IMR-90 (cell line): ENCODE measurements at regions not wholly inside any gene's neighbourhood (a gene's known extent, or its start where the extent isn't known, plus 50 kb on each side); places are given as distances from the start of the nearest gene placed in this dataset.

Experiments used
- ATAC-seq: fragments of 200-7000 bp; cut with Tn5 transposase; 2 replicates; pipeline ENCODE4 v1.9.1; 2020; ENCODE audit warnings: low read depth, mild to moderate bottlenecking, moderate library complexity
- BruUV-seq: library from RNA; stranded (reverse); fragments of 400-500 nt; replicated peaks from 2 replicates; lab custom pipeline; 2021; lab: Mats Ljungman, UMichigan
- CTCF ChIA-PET: fragments of 300-600 bp; formaldehyde crosslinking; extraction: SDS; loops from one replicate; lab custom pipeline; 2021; ENCODE audit warnings: antibody characterized with exemption; lab: Yijun Ruan, JAX
- POLR2A ChIA-PET: fragments of 300-600 bp; sonication (Branson Sonifier 250); formaldehyde crosslinking; loops from one replicate; lab custom pipeline; 2022; ENCODE audit warnings: antibody characterized with exemption; ENCODE audit not compliant: unreplicated experiment; lab: Charles Lee
- DNase-seq: peaks from one replicate; pipeline ENCODE4 v3.0.0; 2013
- H2AFZ ChIP-seq: replicated peaks from 2 replicates; pipeline ENCODE3; 2013; ENCODE audit warnings: low read length, mild to moderate bottlenecking; ENCODE audit not compliant: poor library complexity
- H2AK5ac ChIP-seq: 2 replicates; pipeline ENCODE4 v1.6.1; 2013; ENCODE audit warnings: low read depth, low read length, inconsistent platforms
- H2AK9ac ChIP-seq: replicated peaks from 2 replicates; pipeline ENCODE3; 2013; ENCODE audit warnings: mild to moderate bottlenecking, low read depth, low read length, moderate library complexity; ENCODE audit not compliant: poor library complexity
- H2BK120ac ChIP-seq: 2 replicates; pipeline ENCODE4 v1.6.1; 2013; ENCODE audit warnings: low read depth, low read length, inconsistent platforms
- H2BK15ac ChIP-seq: 3 replicates; pipeline ENCODE4 v1.6.1; 2013; ENCODE audit warnings: low read depth, low read length, inconsistent platforms
- H2BK20ac ChIP-seq: 2 replicates; pipeline ENCODE4 v1.6.1; 2013; ENCODE audit warnings: low read depth, mild to moderate bottlenecking, inconsistent platforms, low read length, moderate library complexity
- H2BK5ac ChIP-seq: 2 replicates; pipeline ENCODE4 v1.6.1; 2013; ENCODE audit warnings: mild to moderate bottlenecking, low read depth, low read length, inconsistent platforms; ENCODE audit not compliant: poor library complexity, severe bottlenecking
- H3K14ac ChIP-seq: replicated peaks from 2 replicates; pipeline ENCODE4 v1.6.1; 2013; ENCODE audit warnings: low read depth, low read length, inconsistent platforms
- H3K18ac ChIP-seq: 2 replicates; pipeline ENCODE4 v1.6.1; 2013; ENCODE audit warnings: low read depth, low read length, control low read depth
- H3K23ac ChIP-seq: 2 replicates; pipeline ENCODE4 v1.6.1; 2013; ENCODE audit warnings: low read depth, low read length, inconsistent platforms
- H3K27ac ChIP-seq: 2 replicates; pipeline ENCODE4 v1.5.1; 2013; ENCODE audit warnings: mild to moderate bottlenecking, control low read depth, low read length; ENCODE audit not compliant: insufficient read depth
- H3K27me3 ChIP-seq: 2 replicates; pipeline ENCODE4 v1.6.1; 2013; ENCODE audit warnings: low read length; ENCODE audit not compliant: control insufficient read depth, insufficient read depth
- H3K36me3 ChIP-seq: 2 replicates; pipeline ENCODE4 v1.6.1; 2013; ENCODE audit warnings: low read length, mixed read lengths; ENCODE audit not compliant: control insufficient read depth, insufficient read depth
- H3K4ac ChIP-seq: 2 replicates; pipeline ENCODE4 v1.6.1; 2013; ENCODE audit warnings: low read depth, low read length, inconsistent platforms
- H3K4me1 ChIP-seq: 2 replicates; pipeline ENCODE4 v1.6.1; 2013; ENCODE audit warnings: low read length, mixed read lengths; ENCODE audit not compliant: control insufficient read depth, insufficient read depth
- H3K4me2 ChIP-seq: 2 replicates; pipeline ENCODE4 v1.6.1; 2013; ENCODE audit warnings: low read depth, mild to moderate bottlenecking, control low read depth, low read length, moderate library complexity
- H3K4me3 ChIP-seq: 2 replicates; pipeline ENCODE4 v1.5.1; 2013; ENCODE audit warnings: low read depth, mild to moderate bottlenecking, control low read depth, low read length, moderate library complexity; ENCODE audit not compliant: insufficient read depth
- H3K56ac ChIP-seq: 2 replicates; pipeline ENCODE4 v1.6.1; 2013; ENCODE audit warnings: low read length, inconsistent platforms; ENCODE audit not compliant: insufficient read depth; ENCODE audit errors: extremely low read depth
- H3K79me1 ChIP-seq, 2 experiments: 2 replicates each; pipeline ENCODE4 v1.6.1; 2013; ENCODE audit warnings: low read length in 2 of 2, inconsistent platforms in 1 of 2, low read depth in 1 of 2
- H3K9ac ChIP-seq: 2 replicates; pipeline ENCODE4 v1.6.1; 2013; ENCODE audit warnings: low read depth, low read length, control low read depth
- H3K9me1 ChIP-seq: 2 replicates; pipeline ENCODE4 v1.6.1; 2013; ENCODE audit warnings: low read length, inconsistent platforms; ENCODE audit not compliant: insufficient read depth
- H3K9me3 ChIP-seq: 2 replicates; pipeline ENCODE4 v1.6.1; 2013; ENCODE audit warnings: low read length; ENCODE audit not compliant: control insufficient read depth, insufficient read depth
- H4K20me1 ChIP-seq: 2 replicates; pipeline ENCODE4 v1.6.1; 2013; ENCODE audit warnings: low read length, inconsistent platforms; ENCODE audit not compliant: insufficient read depth
- H4K5ac ChIP-seq: 2 replicates; pipeline ENCODE4 v1.6.1; 2013; ENCODE audit warnings: mild to moderate bottlenecking, low read depth, low read length, control low read depth
- H4K8ac ChIP-seq, 2 experiments: 2 replicates each; pipeline ENCODE4 v1.6.1; 2013; ENCODE audit warnings: low read depth in 2 of 2, low read length in 2 of 2, control low read depth in 1 of 2, inconsistent platforms in 1 of 2
- H4K91ac ChIP-seq: 2 replicates; pipeline ENCODE4 v1.6.1; 2013; ENCODE audit warnings: low read depth, low read length, inconsistent platforms; ENCODE audit not compliant: insufficient read depth
- BHLHE40 ChIP-seq: fragments of 150-350 bp; IDR thresholded peaks from 2 replicates; pipeline ENCODE4 v1.6.1; 2016; ENCODE audit warnings: mild to moderate bottlenecking, low read depth, low read length
- CEBPB ChIP-seq: IDR thresholded peaks from 2 replicates; pipeline ENCODE4 v1.6.1; 2012; ENCODE audit warnings: low read depth, low read length, improper control_type of control experiment
- CHD1 ChIP-seq: IDR thresholded peaks from 2 replicates; pipeline ENCODE4 v1.6.1; 2012; ENCODE audit warnings: low read depth, low read length, improper control_type of control experiment
- FOS ChIP-seq: fragments of 150-350 bp; IDR thresholded peaks from 2 replicates; pipeline ENCODE4 v1.6.1; 2016; ENCODE audit warnings: low read depth, low read length
- MAFK ChIP-seq: IDR thresholded peaks from 2 replicates; pipeline ENCODE4 v1.6.1; 2012; ENCODE audit warnings: low read depth, low read length, improper control_type of control experiment
- MAZ ChIP-seq: IDR thresholded peaks from 2 replicates; pipeline ENCODE4 v1.6.1; 2012; ENCODE audit warnings: low read depth, mild to moderate bottlenecking, low read length, improper control_type of control experiment, moderate library complexity, borderline replicate concordance
- MXI1 ChIP-seq: IDR thresholded peaks from 2 replicates; pipeline ENCODE4 v1.6.1; 2012; ENCODE audit warnings: low read depth, mild to moderate bottlenecking, low read length, moderate library complexity, borderline replicate concordance
- NFE2L2 ChIP-seq: fragments of 150-350 bp; IDR thresholded peaks from 2 replicates; pipeline ENCODE4 v1.6.1; 2016; ENCODE audit warnings: low read depth, mild to moderate bottlenecking, low read length
- POLR2A ChIP-seq: IDR thresholded peaks from 2 replicates; pipeline ENCODE4 v1.6.1; 2012; ENCODE audit warnings: mild to moderate bottlenecking, low read depth, low read length
- RAD21 ChIP-seq: IDR thresholded peaks from 2 replicates; pipeline ENCODE4 v1.6.1; 2012; ENCODE audit warnings: low read length, improper control_type of control experiment
- RCOR1 ChIP-seq: IDR thresholded peaks from 2 replicates; pipeline ENCODE4 v1.6.1; 2012; ENCODE audit warnings: mild to moderate bottlenecking, low read length, improper control_type of control experiment; ENCODE audit not compliant: insufficient replicate concordance
- RFX5 ChIP-seq: IDR thresholded peaks from 2 replicates; pipeline ENCODE4 v1.8.0; 2012; ENCODE audit warnings: low read depth, mild to moderate bottlenecking, low read length, moderate library complexity
- SMC3 ChIP-seq: fragments of 150-350 bp; IDR thresholded peaks from 2 replicates; pipeline ENCODE4 v1.6.1; 2016; ENCODE audit warnings: low read depth, mild to moderate bottlenecking, antibody characterized with exemption, low read length, moderate library complexity
- WGBS, 2 experiments: methylation state at CpG; one replicate each; pipeline versions ENCODE4 v1.1.5 to v1.1.7; 2013; ENCODE audit warnings: missing lambda C conversion rate in 2 of 2; ENCODE audit not compliant: insufficient read length in 1 of 2; ENCODE audit errors: extremely low coverage in 2 of 2; 5-methylcytosine and 5-hydroxymethylcytosine counted together
- dilution Hi-C: fragments of 300-500 bp; cut with HindIII; formaldehyde crosslinking; loops from one replicate; pipeline ENCODE4 v1.14.3; 2018; ENCODE audit warnings: low sequenced_read_pairs; ENCODE audit not compliant: unreplicated experiment
- in situ Hi-C: fragments of 300-500 bp; cut with MboI; formaldehyde crosslinking; loops from 3 replicates; pipeline ENCODE4 v1.14.3; 2019; ENCODE audit warnings: low sequenced_read_pairs, inconsistent platforms, mixed read lengths
- intact Hi-C: fragments of 100-400 bp; cut with micrococcal nuclease; formaldehyde crosslinking; loops from 2 replicates; pipeline ENCODE4 v1.10.0; 2022
- TF ChIP-seq, protein P1 (sequence below): fragments of 150-350 bp; IDR thresholded peaks from 2 replicates; pipeline ENCODE4 v1.6.1; 2016; ENCODE audit warnings: low read depth, mild to moderate bottlenecking, low read length, moderate library complexity, borderline replicate concordance
- TF ChIP-seq, protein P2 (sequence below): fragments of 150-350 bp; IDR thresholded peaks from 2 replicates; pipeline ENCODE4 v1.6.1; 2017; ENCODE audit warnings: mild to moderate bottlenecking, antibody characterized with exemption, low read length, low read depth
- TF ChIP-seq, protein P3 (sequence below): conservative IDR thresholded peaks from 2 replicates; pipeline ENCODE4 v1.5.1; 2012; ENCODE audit warnings: mild to moderate bottlenecking, low read depth, low read length, improper control_type of control experiment

DNA sequence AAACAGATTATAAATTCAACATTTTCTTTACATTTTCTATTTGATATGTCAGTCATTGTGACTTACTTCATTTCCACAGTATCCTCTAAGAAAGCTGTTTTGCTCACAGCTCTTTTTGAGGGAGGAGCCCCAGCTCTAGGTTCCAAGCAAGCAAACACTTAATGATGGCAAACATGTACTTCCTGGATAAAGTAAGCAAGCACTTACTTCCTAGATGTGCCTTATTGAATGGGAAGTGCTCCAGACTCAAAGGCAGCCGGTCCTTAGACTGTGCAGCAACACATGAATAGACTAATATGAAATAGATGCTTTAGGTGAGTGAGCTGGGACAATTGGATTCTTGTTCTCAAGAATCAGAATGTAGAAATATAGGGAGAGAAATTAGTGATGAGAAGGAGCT lies 2149.8 kb upstream of the PIK3C3 start:
- H3K79me1 ChIP-seq, result no peaks in the 10 kb centered on the region; a peak in 1 of 4 replicates
- no TSS peak for BruUV-seq
- no peak overlapping the region for H3K4ac ChIP-seq
- no peaks in the 10 kb centered on the region for H3K4me1 ChIP-seq
- intact Hi-C loops (no loop called here), in situ Hi-C loops (no loop called here), dilution Hi-C loops (no loop called here)
- H2BK5ac ChIP-seq, result no peak overlapping the region
- TF ChIP-seq, protein P1, sequence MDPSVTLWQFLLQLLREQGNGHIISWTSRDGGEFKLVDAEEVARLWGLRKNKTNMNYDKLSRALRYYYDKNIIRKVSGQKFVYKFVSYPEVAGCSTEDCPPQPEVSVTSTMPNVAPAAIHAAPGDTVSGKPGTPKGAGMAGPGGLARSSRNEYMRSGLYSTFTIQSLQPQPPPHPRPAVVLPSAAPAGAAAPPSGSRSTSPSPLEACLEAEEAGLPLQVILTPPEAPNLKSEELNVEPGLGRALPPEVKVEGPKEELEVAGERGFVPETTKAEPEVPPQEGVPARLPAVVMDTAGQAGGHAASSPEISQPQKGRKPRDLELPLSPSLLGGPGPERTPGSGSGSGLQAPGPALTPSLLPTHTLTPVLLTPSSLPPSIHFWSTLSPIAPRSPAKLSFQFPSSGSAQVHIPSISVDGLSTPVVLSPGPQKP, result no peak
- TF ChIP-seq RCOR1, result no peak
- TF ChIP-seq MAFK, result no peak
- TF ChIP-seq MAZ, result no peak
- no peak for TF ChIP-seq NFE2L2
- TF ChIP-seq MXI1, result no peak
- no peak for TF ChIP-seq SMC3
- TF ChIP-seq CHD1, result no peak
- TF ChIP-seq CEBPB, result no peak
- TF ChIP-seq BHLHE40, result no peak
- no peak for TF ChIP-seq POLR2A
- no peak for TF ChIP-seq RFX5
- TF ChIP-seq, protein P2, sequence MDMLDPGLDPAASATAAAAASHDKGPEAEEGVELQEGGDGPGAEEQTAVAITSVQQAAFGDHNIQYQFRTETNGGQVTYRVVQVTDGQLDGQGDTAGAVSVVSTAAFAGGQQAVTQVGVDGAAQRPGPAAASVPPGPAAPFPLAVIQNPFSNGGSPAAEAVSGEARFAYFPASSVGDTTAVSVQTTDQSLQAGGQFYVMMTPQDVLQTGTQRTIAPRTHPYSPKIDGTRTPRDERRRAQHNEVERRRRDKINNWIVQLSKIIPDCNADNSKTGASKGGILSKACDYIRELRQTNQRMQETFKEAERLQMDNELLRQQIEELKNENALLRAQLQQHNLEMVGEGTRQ, result no peak
- TF ChIP-seq, protein P3, sequence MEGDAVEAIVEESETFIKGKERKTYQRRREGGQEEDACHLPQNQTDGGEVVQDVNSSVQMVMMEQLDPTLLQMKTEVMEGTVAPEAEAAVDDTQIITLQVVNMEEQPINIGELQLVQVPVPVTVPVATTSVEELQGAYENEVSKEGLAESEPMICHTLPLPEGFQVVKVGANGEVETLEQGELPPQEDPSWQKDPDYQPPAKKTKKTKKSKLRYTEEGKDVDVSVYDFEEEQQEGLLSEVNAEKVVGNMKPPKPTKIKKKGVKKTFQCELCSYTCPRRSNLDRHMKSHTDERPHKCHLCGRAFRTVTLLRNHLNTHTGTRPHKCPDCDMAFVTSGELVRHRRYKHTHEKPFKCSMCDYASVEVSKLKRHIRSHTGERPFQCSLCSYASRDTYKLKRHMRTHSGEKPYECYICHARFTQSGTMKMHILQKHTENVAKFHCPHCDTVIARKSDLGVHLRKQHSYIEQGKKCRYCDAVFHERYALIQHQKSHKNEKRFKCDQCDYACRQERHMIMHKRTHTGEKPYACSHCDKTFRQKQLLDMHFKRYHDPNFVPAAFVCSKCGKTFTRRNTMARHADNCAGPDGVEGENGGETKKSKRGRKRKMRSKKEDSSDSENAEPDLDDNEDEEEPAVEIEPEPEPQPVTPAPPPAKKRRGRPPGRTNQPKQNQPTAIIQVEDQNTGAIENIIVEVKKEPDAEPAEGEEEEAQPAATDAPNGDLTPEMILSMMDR, result no peak
- no peak for TF ChIP-seq RAD21
- no peak for TF ChIP-seq FOS
- no peak overlapping the region for H3K18ac ChIP-seq
- H3K36me3 ChIP-seq, result no peaks in the 10 kb centered on the region
- ChIA-PET POLR2A (no interaction called here), CTCF (no interaction called here)
- H4K5ac ChIP-seq, result no peak overlapping the region
- no peak overlapping the region for H3K4me3 ChIP-seq
- no peak overlapping the region for H2BK20ac ChIP-seq
- 71% methylated on average over 1 of the region's 1 CpG; no CpG with 5 or more reads in 1 of the 2 experiments for WGBS, 2 experiments
- H3K14ac ChIP-seq, result no peak overlapping the region
- no peak overlapping the region for H3K4me2 ChIP-seq
- peaks cover 11% of the 10 kb centered on the region for H3K9me1 ChIP-seq
- H2AFZ ChIP-seq, result no peak overlapping the region
- DNase-seq, result no peak
- H2AK5ac ChIP-seq, result no peak overlapping the region
- no peak overlapping the region for H3K9ac ChIP-seq
- no peak overlapping the region for H2BK15ac ChIP-seq
- no peak overlapping the region for H3K27ac ChIP-seq
- no peak overlapping the region for H3K56ac ChIP-seq
- no peaks in the 10 kb centered on the region for H4K20me1 ChIP-seq
- no peak overlapping the region for H4K8ac ChIP-seq
- H2AK9ac ChIP-seq, result no peak overlapping the region
- no peaks in the 10 kb centered on the region; the same call in 1 of the 2 replicates for H3K27me3 ChIP-seq
- no peak overlapping the region for H4K91ac ChIP-seq
- H3K9me3 ChIP-seq, result 0 out of 2 replicates have a peak, but pooled peaks cover 2% of the 10 kb centered on the region
- no peak overlapping the region for H2BK120ac ChIP-seq
- no peak overlapping the region for H3K23ac ChIP-seq
- no peak for ATAC-seq
